ENCODE measurements at regions not wholly inside any gene's neighbourhood (a gene's known extent, or its start where the extent isn't known, plus 50 kb on each side); places are given as distances from the start of the nearest gene placed in this dataset.

GRCh38 chr5:90293931-90294330 is 115.6 kb downstream of the CETN3 start:
- TF ChIP-seq CTCF (IDR thresholded peaks at IDR 0.05; ENCODE audit: poor library complexity) (no peak), EZH2phosphoT487 (IDR thresholded peaks at IDR 0.05; ENCODE audit: low read depth, severe bottlenecking, unreplicated experiment) (no peak), EZH2 (IDR thresholded peaks at IDR 0.05; ENCODE audit: borderline replicate concordance) (no peak)
